IMR-90 (cell line): ENCODE measurements at regions not wholly inside any gene's neighbourhood (a gene's known extent, or its start where the extent isn't known, plus 50 kb on each side); places are given as distances from the start of the nearest gene placed in this dataset.

Experiments used
- ATAC-seq: fragments of 200-7000 bp; cut with Tn5 transposase; 2 replicates; pipeline ENCODE4 v1.9.1; 2020; ENCODE audit warnings: low read depth, mild to moderate bottlenecking, moderate library complexity
- BruUV-seq: library from RNA; stranded (reverse); fragments of 400-500 nt; replicated peaks from 2 replicates; lab custom pipeline; 2021; lab: Mats Ljungman, UMichigan
- CTCF ChIA-PET: fragments of 300-600 bp; formaldehyde crosslinking; extraction: SDS; loops from one replicate; lab custom pipeline; 2021; ENCODE audit warnings: antibody characterized with exemption; lab: Yijun Ruan, JAX
- POLR2A ChIA-PET: fragments of 300-600 bp; sonication (Branson Sonifier 250); formaldehyde crosslinking; loops from one replicate; lab custom pipeline; 2022; ENCODE audit warnings: antibody characterized with exemption; ENCODE audit not compliant: unreplicated experiment; lab: Charles Lee
- DNase-seq: peaks from one replicate; pipeline ENCODE4 v3.0.0; 2013
- H2AFZ ChIP-seq: replicated peaks from 2 replicates; pipeline ENCODE3; 2013; ENCODE audit warnings: low read length, mild to moderate bottlenecking; ENCODE audit not compliant: poor library complexity
- H2AK5ac ChIP-seq: 2 replicates; pipeline ENCODE4 v1.6.1; 2013; ENCODE audit warnings: low read depth, low read length, inconsistent platforms
- H2AK9ac ChIP-seq: replicated peaks from 2 replicates; pipeline ENCODE3; 2013; ENCODE audit warnings: mild to moderate bottlenecking, low read depth, low read length, moderate library complexity; ENCODE audit not compliant: poor library complexity
- H2BK120ac ChIP-seq: 2 replicates; pipeline ENCODE4 v1.6.1; 2013; ENCODE audit warnings: low read depth, low read length, inconsistent platforms
- H2BK15ac ChIP-seq: 3 replicates; pipeline ENCODE4 v1.6.1; 2013; ENCODE audit warnings: low read depth, low read length, inconsistent platforms
- H2BK20ac ChIP-seq: 2 replicates; pipeline ENCODE4 v1.6.1; 2013; ENCODE audit warnings: low read depth, mild to moderate bottlenecking, inconsistent platforms, low read length, moderate library complexity
- H2BK5ac ChIP-seq: 2 replicates; pipeline ENCODE4 v1.6.1; 2013; ENCODE audit warnings: mild to moderate bottlenecking, low read depth, low read length, inconsistent platforms; ENCODE audit not compliant: poor library complexity, severe bottlenecking
- H3K14ac ChIP-seq: replicated peaks from 2 replicates; pipeline ENCODE4 v1.6.1; 2013; ENCODE audit warnings: low read depth, low read length, inconsistent platforms
- H3K18ac ChIP-seq: 2 replicates; pipeline ENCODE4 v1.6.1; 2013; ENCODE audit warnings: low read depth, low read length, control low read depth
- H3K23ac ChIP-seq: 2 replicates; pipeline ENCODE4 v1.6.1; 2013; ENCODE audit warnings: low read depth, low read length, inconsistent platforms
- H3K27ac ChIP-seq: 2 replicates; pipeline ENCODE4 v1.5.1; 2013; ENCODE audit warnings: mild to moderate bottlenecking, control low read depth, low read length; ENCODE audit not compliant: insufficient read depth
- H3K27me3 ChIP-seq: 2 replicates; pipeline ENCODE4 v1.6.1; 2013; ENCODE audit warnings: low read length; ENCODE audit not compliant: control insufficient read depth, insufficient read depth
- H3K36me3 ChIP-seq: 2 replicates; pipeline ENCODE4 v1.6.1; 2013; ENCODE audit warnings: low read length, mixed read lengths; ENCODE audit not compliant: control insufficient read depth, insufficient read depth
- H3K4ac ChIP-seq: 2 replicates; pipeline ENCODE4 v1.6.1; 2013; ENCODE audit warnings: low read depth, low read length, inconsistent platforms
- H3K4me1 ChIP-seq: 2 replicates; pipeline ENCODE4 v1.6.1; 2013; ENCODE audit warnings: low read length, mixed read lengths; ENCODE audit not compliant: control insufficient read depth, insufficient read depth
- H3K4me2 ChIP-seq: 2 replicates; pipeline ENCODE4 v1.6.1; 2013; ENCODE audit warnings: low read depth, mild to moderate bottlenecking, control low read depth, low read length, moderate library complexity
- H3K4me3 ChIP-seq: 2 replicates; pipeline ENCODE4 v1.5.1; 2013; ENCODE audit warnings: low read depth, mild to moderate bottlenecking, control low read depth, low read length, moderate library complexity; ENCODE audit not compliant: insufficient read depth
- H3K56ac ChIP-seq: 2 replicates; pipeline ENCODE4 v1.6.1; 2013; ENCODE audit warnings: low read length, inconsistent platforms; ENCODE audit not compliant: insufficient read depth; ENCODE audit errors: extremely low read depth
- H3K79me1 ChIP-seq, 2 experiments: 2 replicates each; pipeline ENCODE4 v1.6.1; 2013; ENCODE audit warnings: low read length in 2 of 2, inconsistent platforms in 1 of 2, low read depth in 1 of 2
- H3K9ac ChIP-seq: 2 replicates; pipeline ENCODE4 v1.6.1; 2013; ENCODE audit warnings: low read depth, low read length, control low read depth
- H3K9me1 ChIP-seq: 2 replicates; pipeline ENCODE4 v1.6.1; 2013; ENCODE audit warnings: low read length, inconsistent platforms; ENCODE audit not compliant: insufficient read depth
- H3K9me3 ChIP-seq: 2 replicates; pipeline ENCODE4 v1.6.1; 2013; ENCODE audit warnings: low read length; ENCODE audit not compliant: control insufficient read depth, insufficient read depth
- H4K20me1 ChIP-seq: 2 replicates; pipeline ENCODE4 v1.6.1; 2013; ENCODE audit warnings: low read length, inconsistent platforms; ENCODE audit not compliant: insufficient read depth
- H4K5ac ChIP-seq: 2 replicates; pipeline ENCODE4 v1.6.1; 2013; ENCODE audit warnings: mild to moderate bottlenecking, low read depth, low read length, control low read depth
- H4K8ac ChIP-seq, 2 experiments: 2 replicates each; pipeline ENCODE4 v1.6.1; 2013; ENCODE audit warnings: low read depth in 2 of 2, low read length in 2 of 2, control low read depth in 1 of 2, inconsistent platforms in 1 of 2
- H4K91ac ChIP-seq: 2 replicates; pipeline ENCODE4 v1.6.1; 2013; ENCODE audit warnings: low read depth, low read length, inconsistent platforms; ENCODE audit not compliant: insufficient read depth
- BHLHE40 ChIP-seq: fragments of 150-350 bp; IDR thresholded peaks from 2 replicates; pipeline ENCODE4 v1.6.1; 2016; ENCODE audit warnings: mild to moderate bottlenecking, low read depth, low read length
- CEBPB ChIP-seq: IDR thresholded peaks from 2 replicates; pipeline ENCODE4 v1.6.1; 2012; ENCODE audit warnings: low read depth, low read length, improper control_type of control experiment
- CHD1 ChIP-seq: IDR thresholded peaks from 2 replicates; pipeline ENCODE4 v1.6.1; 2012; ENCODE audit warnings: low read depth, low read length, improper control_type of control experiment
- CTCF ChIP-seq: conservative IDR thresholded peaks from 2 replicates; pipeline ENCODE4 v1.5.1; 2012; ENCODE audit warnings: mild to moderate bottlenecking, low read depth, low read length, improper control_type of control experiment
- ELK1 ChIP-seq: fragments of 150-350 bp; IDR thresholded peaks from 2 replicates; pipeline ENCODE4 v1.6.1; 2016; ENCODE audit warnings: low read depth, mild to moderate bottlenecking, low read length, moderate library complexity, borderline replicate concordance
- FOS ChIP-seq: fragments of 150-350 bp; IDR thresholded peaks from 2 replicates; pipeline ENCODE4 v1.6.1; 2016; ENCODE audit warnings: low read depth, low read length
- MAZ ChIP-seq: IDR thresholded peaks from 2 replicates; pipeline ENCODE4 v1.6.1; 2012; ENCODE audit warnings: low read depth, mild to moderate bottlenecking, low read length, improper control_type of control experiment, moderate library complexity, borderline replicate concordance
- MXI1 ChIP-seq: IDR thresholded peaks from 2 replicates; pipeline ENCODE4 v1.6.1; 2012; ENCODE audit warnings: low read depth, mild to moderate bottlenecking, low read length, moderate library complexity, borderline replicate concordance
- NFE2L2 ChIP-seq: fragments of 150-350 bp; IDR thresholded peaks from 2 replicates; pipeline ENCODE4 v1.6.1; 2016; ENCODE audit warnings: low read depth, mild to moderate bottlenecking, low read length
- RAD21 ChIP-seq: IDR thresholded peaks from 2 replicates; pipeline ENCODE4 v1.6.1; 2012; ENCODE audit warnings: low read length, improper control_type of control experiment
- RFX5 ChIP-seq: IDR thresholded peaks from 2 replicates; pipeline ENCODE4 v1.8.0; 2012; ENCODE audit warnings: low read depth, mild to moderate bottlenecking, low read length, moderate library complexity
- USF2 ChIP-seq: fragments of 150-350 bp; IDR thresholded peaks from 2 replicates; pipeline ENCODE4 v1.6.1; 2017; ENCODE audit warnings: mild to moderate bottlenecking, antibody characterized with exemption, low read length, low read depth
- WGBS, 2 experiments: methylation state at CpG; one replicate each; pipeline versions ENCODE4 v1.1.5 to v1.1.7; 2013; ENCODE audit warnings: missing lambda C conversion rate in 2 of 2; ENCODE audit not compliant: insufficient read length in 1 of 2; ENCODE audit errors: extremely low coverage in 2 of 2; 5-methylcytosine and 5-hydroxymethylcytosine counted together
- dilution Hi-C: fragments of 300-500 bp; cut with HindIII; formaldehyde crosslinking; loops from one replicate; pipeline ENCODE4 v1.14.3; 2018; ENCODE audit warnings: low sequenced_read_pairs; ENCODE audit not compliant: unreplicated experiment
- in situ Hi-C: fragments of 300-500 bp; cut with MboI; formaldehyde crosslinking; loops from 3 replicates; pipeline ENCODE4 v1.14.3; 2019; ENCODE audit warnings: low sequenced_read_pairs, inconsistent platforms, mixed read lengths
- intact Hi-C: fragments of 100-400 bp; cut with micrococcal nuclease; formaldehyde crosslinking; loops from 2 replicates; pipeline ENCODE4 v1.10.0; 2022

GRCh38 chr2:795531-796041 lies 118.4 kb upstream of the TMEM18 start:
- in situ Hi-C loops (no loop called here), dilution Hi-C loops (no loop called here), intact Hi-C loops (no loop called here)
- WGBS, 2 experiments = 28% methylated on average over 10 of the region's 18 CpGs; no CpG with 5 or more reads in 1 of the 2 experiments
- no peak overlapping the region for H2AFZ ChIP-seq
- no peaks in the 10 kb centered on the region for H3K36me3 ChIP-seq
- ChIA-PET POLR2A (no interaction called here), CTCF (no interaction called here)
- ATAC-seq (no peak), DNase-seq (no peak)
- H2AK9ac ChIP-seq = no peak overlapping the region
- H4K20me1 ChIP-seq = no peaks in the 10 kb centered on the region
- H4K5ac ChIP-seq = no peak overlapping the region
- H4K8ac ChIP-seq = no peak overlapping the region
- H3K27ac ChIP-seq = no peak overlapping the region
- H3K23ac ChIP-seq = no peak overlapping the region
- no peak overlapping the region for H2BK15ac ChIP-seq
- peaks cover 33% of the 10 kb centered on the region for H3K9me3 ChIP-seq
- no peak overlapping the region for H3K4ac ChIP-seq
- H3K79me1 ChIP-seq = no peaks in the 10 kb centered on the region
- no peak overlapping the region for H3K4me2 ChIP-seq
- H3K9ac ChIP-seq = no peak overlapping the region
- no peak overlapping the region for H3K14ac ChIP-seq
- no peak overlapping the region for H2BK20ac ChIP-seq
- TF ChIP-seq MAZ (no peak), FOS (no peak), CHD1 (no peak), BHLHE40 (no peak), CEBPB (no peak), NFE2L2 (no peak), USF2 (no peak), RAD21 (no peak), ELK1 (no peak), RFX5 (no peak), CTCF (no peak), MXI1 (no peak)
- no TSS peak for BruUV-seq
- no peaks in the 10 kb centered on the region for H3K27me3 ChIP-seq
- no peak overlapping the region for H3K18ac ChIP-seq
- no peak overlapping the region for H4K91ac ChIP-seq
- no peak overlapping the region for H2BK5ac ChIP-seq
- H3K4me3 ChIP-seq = no peak overlapping the region
- H2BK120ac ChIP-seq = no peak overlapping the region
- H3K4me1 ChIP-seq = no peaks in the 10 kb centered on the region
- no peak overlapping the region for H3K56ac ChIP-seq
- no peak overlapping the region for H2AK5ac ChIP-seq
- no peaks in the 10 kb centered on the region for H3K9me1 ChIP-seq
